ENCODE measurements at regions not wholly inside any gene's neighbourhood (a gene's known extent, or its start where the extent isn't known, plus 50 kb on each side); places are given as distances from the start of the nearest gene placed in this dataset.

GRCh38 chr4:175970724-175971123, 94.9 kb upstream of the WDR17 start:
- DNase-seq: no peak
- H3K4me3 ChIP-seq: no peak overlapping the region

GRCh38 chr4:175971388-175972179, 94.1 kb upstream of the WDR17 start:
- Histone ChIP-seq H3K27me3 (no peaks in the 10 kb centered on the region), H3K36me3 (no peaks in the 10 kb centered on the region), H3K4me3 (no peak overlapping the region), H3K4me1 (no peaks in the 10 kb centered on the region), H3K9me3 (no peaks in the 10 kb centered on the region), H3K27ac (peak overlapping the region in 1 of 4 donors; percentile 37)
- TF ChIP-seq POLR2A (IDR thresholded peaks at IDR 0.05): no peak
- no peak for TF ChIP-seq CTCF (IDR thresholded peaks at IDR 0.05)
- no peak for DNase-seq

More at GRCh38 chr4:175970724-175971123, 94.9 kb upstream of the WDR17 start:
- H3K9me3 ChIP-seq: no peaks in the 10 kb centered on the region
- no peaks in the 10 kb centered on the region for H3K27me3 ChIP-seq
- H3K27ac ChIP-seq: no peak overlapping the region
- H3K36me3 ChIP-seq: no peaks in the 10 kb centered on the region
- H3K4me1 ChIP-seq: no peaks in the 10 kb centered on the region
- TF ChIP-seq CTCF (IDR thresholded peaks at IDR 0.05) (no peak), POLR2A (IDR thresholded peaks at IDR 0.05) (no peak)

DNA sequence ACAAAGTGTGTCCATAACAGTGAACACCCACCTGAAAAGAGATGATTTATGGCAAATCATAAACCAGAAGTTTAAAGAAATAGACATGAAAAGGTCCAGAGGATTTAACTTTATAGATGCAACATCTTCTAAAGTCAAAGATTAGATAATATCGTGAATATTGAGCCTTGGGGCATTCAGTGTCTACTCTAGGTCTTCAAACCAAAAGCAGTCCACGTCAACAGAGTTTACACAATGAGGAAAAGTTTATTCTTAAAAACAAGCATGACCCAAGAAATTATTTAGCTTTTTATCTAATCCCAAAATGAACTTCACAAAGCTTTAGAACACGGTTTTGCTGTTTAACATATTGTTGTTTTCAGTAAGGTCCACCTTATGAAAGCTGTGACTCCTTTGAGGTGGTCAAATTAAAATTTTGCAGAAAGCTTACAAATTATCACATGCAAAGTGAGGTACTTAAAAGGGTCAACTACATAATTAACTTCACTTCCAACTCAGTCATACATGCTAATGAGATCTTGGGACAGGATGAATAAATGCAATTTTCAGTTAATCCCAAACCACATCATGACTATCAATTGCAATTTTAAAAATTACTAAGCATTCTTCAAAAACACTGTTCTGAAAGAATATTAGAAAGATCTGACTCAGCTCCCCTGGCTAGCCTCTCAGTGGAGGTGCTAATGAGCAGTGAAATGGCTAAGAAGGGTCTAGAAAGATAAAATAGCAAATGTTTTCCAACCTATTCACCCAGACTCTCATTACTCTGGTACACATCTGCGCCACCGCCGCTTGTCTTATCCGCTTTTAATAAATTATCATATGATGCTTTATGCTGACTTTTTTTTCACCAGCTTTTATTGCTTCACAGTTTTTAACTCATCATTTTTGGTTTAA, 92.4 kb upstream of the WDR17 start:
- no peak for TF ChIP-seq CTCF (IDR thresholded peaks at IDR 0.05)
- no peak for TF ChIP-seq POLR2A (IDR thresholded peaks at IDR 0.05)
- no peaks in the 10 kb centered on the region for H3K4me1 ChIP-seq
- H3K4me3 ChIP-seq: no peak overlapping the region
- no peak for DNase-seq
- no peaks in the 10 kb centered on the region for H3K9me3 ChIP-seq
- no peaks in the 10 kb centered on the region for H3K36me3 ChIP-seq
- H3K27me3 ChIP-seq: no peaks in the 10 kb centered on the region
- no peak overlapping the region for H3K27ac ChIP-seq

DNA sequence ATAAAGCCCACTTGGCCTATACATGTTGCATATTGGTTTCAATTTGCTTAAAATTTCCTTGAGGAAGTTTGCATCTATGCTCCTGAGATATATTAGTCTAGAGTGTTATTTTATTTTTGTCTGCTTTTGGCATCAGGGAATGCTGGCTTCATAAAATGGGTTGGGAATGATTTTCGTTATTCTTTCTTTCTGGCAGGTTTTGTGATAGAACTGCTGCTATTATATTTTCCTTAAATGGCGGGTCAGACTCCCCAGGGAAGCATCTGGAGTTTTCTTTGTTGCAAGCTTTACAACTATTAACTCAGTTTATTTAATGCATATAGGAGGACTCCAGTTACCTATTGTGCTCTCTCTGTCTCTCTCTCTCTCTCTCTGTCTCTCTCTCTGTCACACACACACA, 82.0 kb upstream of the WDR17 start:
- DNase-seq: no peak
- H3K4me1 ChIP-seq: no peaks in the 10 kb centered on the region
- TF ChIP-seq CTCF (IDR thresholded peaks at IDR 0.05) (no peak), POLR2A (IDR thresholded peaks at IDR 0.05) (no peak)
- H3K27me3 ChIP-seq: no peaks in the 10 kb centered on the region
- H3K36me3 ChIP-seq: no peaks in the 10 kb centered on the region
- H3K4me3 ChIP-seq: no peak overlapping the region
- H3K9me3 ChIP-seq: no peaks in the 10 kb centered on the region
- no peak overlapping the region for H3K27ac ChIP-seq

DNA sequence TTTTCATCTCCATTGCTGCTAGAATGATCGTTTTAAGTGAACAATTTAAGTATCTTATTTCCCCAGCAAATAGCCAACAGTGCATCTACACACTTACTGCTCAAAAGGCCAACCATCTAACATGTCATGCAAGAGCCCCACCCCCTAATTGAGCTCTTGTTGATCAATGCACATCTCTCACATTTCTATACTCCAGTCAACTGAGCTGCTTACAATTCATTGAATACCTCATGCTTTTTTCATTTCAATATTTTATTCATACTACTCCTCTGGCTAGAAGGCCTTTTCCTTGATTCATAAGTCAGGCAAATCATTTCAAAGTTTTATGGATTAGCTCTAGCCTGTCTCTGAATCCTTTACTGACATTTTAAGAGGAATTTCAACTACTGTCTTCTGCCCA, 79.0 kb upstream of the WDR17 start:
- Histone ChIP-seq H3K4me1 (no peaks in the 10 kb centered on the region), H3K27me3 (no peaks in the 10 kb centered on the region), H3K4me3 (no peak overlapping the region), H3K36me3 (no peaks in the 10 kb centered on the region), H3K9me3 (no peaks in the 10 kb centered on the region), H3K27ac (no peak overlapping the region)
- TF ChIP-seq CTCF (IDR thresholded peaks at IDR 0.05) (no peak), POLR2A (IDR thresholded peaks at IDR 0.05) (no peak)
- DNase-seq: no peak
